Sigmoid colon (tissue), 6 donors: ENCODE measurements at regions not wholly inside any gene's neighbourhood (a gene's known extent, or its start where the extent isn't known, plus 50 kb on each side); places are given as distances from the start of the nearest gene placed in this dataset.
"Not testable (repeated sequence)": the region's sequence is repeated elsewhere in the genome, so short reads cannot be mapped to it uniquely, and the experiment has no call there.

Experiments used
- DNase-seq: peaks from one replicate; pipeline ENCODE4 v3.0.0-alpha.2; 2019
- H3K27ac ChIP-seq, 4 donors: fragments of 200-600 bp; sonication (generic); one replicate each; pipeline ENCODE4 v1.5.1; 2016 to 2019; ENCODE audit warnings: mild to moderate bottlenecking in 1 of 4
- H3K27me3 ChIP-seq, 3 donors: fragments of 200-600 bp; sonication (generic); one replicate each; pipeline ENCODE4 v1.5.1; 2019; ENCODE audit warnings: mild to moderate bottlenecking in 1 of 3
- H3K36me3 ChIP-seq, 4 donors: fragments of 200-600 bp; sonication (generic); one replicate each; pipeline ENCODE4 v1.5.1; 2016 to 2019
- H3K4me1 ChIP-seq, 4 donors: fragments of 200-600 bp; sonication (generic); one replicate each; pipeline ENCODE4 v1.5.1; 2017 to 2019
- H3K4me3 ChIP-seq, 4 donors: fragments of 200-600 bp; sonication (generic); one replicate each; pipeline ENCODE4 v1.5.1; 2017 to 2019; ENCODE audit warnings: mild to moderate bottlenecking in 2 of 4, moderate library complexity in 1 of 4
- H3K9me3 ChIP-seq, 4 donors: fragments of 200-600 bp in 3 of 4; sonication (generic) in 3 of 4; one replicate each; pipeline versions ENCODE4 v1.5.1 to v1.6.1; 2013 to 2019
- CTCF ChIP-seq, 4 experiments: fragments of 450-650 bp in 3 of 4; fragments of 200-600 bp in 1 of 4; IDR thresholded peaks; one replicate each; pipeline ENCODE4 v1.5.1; 2016 to 2019; ENCODE audit warnings: antibody characterized with exemption in 4 of 4, mild to moderate bottlenecking in 3 of 4, moderate library complexity in 2 of 4
- EP300 ChIP-seq, 4 donors: sonication (generic); formaldehyde crosslinking; IDR thresholded peaks; one replicate each; pipeline ENCODE4 v1.6.1; 2017; ENCODE audit warnings: antibody characterized with exemption in 4 of 4
- POLR2A ChIP-seq, 2 donors: fragments of 450-650 bp; IDR thresholded peaks; one replicate each; pipeline ENCODE4 v1.6.1; 2016; ENCODE audit warnings: antibody characterized with exemption in 2 of 2, mild to moderate bottlenecking in 2 of 2, moderate library complexity in 2 of 2
- POLR2AphosphoS5 ChIP-seq, 4 donors: sonication (generic); formaldehyde crosslinking; IDR thresholded peaks; one replicate each; pipeline ENCODE4 v1.6.1; 2017; ENCODE audit warnings: antibody characterized with exemption in 4 of 4
- WGBS, 2 donors: extraction: QIAGEN DNeasy Blood & Tissue Kit; methylation state at CpG; one replicate each; pipeline ENCODE4 v1.1.7; 2013; 5-methylcytosine and 5-hydroxymethylcytosine counted together
- intact Hi-C: fragments of 100-400 bp; cut with DNase I; formaldehyde crosslinking; loops from one replicate; pipeline ENCODE4 v1.15.1; 2023
- small RNA-seq, 3 donors: library from RNA; depleted of rRNA; stranded (forward); fragments of <200 nt; gene quantifications; one replicate each; pipeline ENCODE3, GENCODE V24; 2016
- donor health status: healthy with polysubstance abuse.
- donor health status: healthy.

GRCh38 chr10:29228562-29228961 is 60.3 kb upstream of the LYZL1 start:
- WGBS, 2 donors, result 70 to 79% methylated on average over 6 of the region's 6 CpGs
- no peaks in the 10 kb centered on the region for H3K4me1 ChIP-seq
- no peaks in the 10 kb centered on the region for H3K27me3 ChIP-seq
- H3K27ac ChIP-seq, result no peak overlapping the region
- DNase-seq, result no peak
- no peaks in the 10 kb centered on the region for H3K9me3 ChIP-seq
- H3K4me3 ChIP-seq, result no peak overlapping the region
- no peaks in the 10 kb centered on the region for H3K36me3 ChIP-seq
- TF ChIP-seq CTCF (IDR thresholded peaks at IDR 0.05), result no peak
- no peak for TF ChIP-seq EP300 (IDR thresholded peaks at IDR 0.05)
- TF ChIP-seq POLR2AphosphoS5 (IDR thresholded peaks at IDR 0.05), result no peak
- no peak for TF ChIP-seq POLR2A (IDR thresholded peaks at IDR 0.05)
- intact Hi-C loops, result no loop called here

- Histone ChIP-seq H3K36me3 (no peaks in the 10 kb centered on the region), H3K27me3 (no peaks in the 10 kb centered on the region)
These were observed 59.6 kb upstream of the LYZL1 start for GRCh38 chr10:29229258-29229705.

GRCh38 chr10:29236910-29237309 is 52.0 kb upstream of the LYZL1 start:
- whole genome bisulfite sequencing, 2 donors, result 85 to 94% methylated on average over 13 of the region's 13 CpGs

More at GRCh38 chr10:29229258-29229705, 59.6 kb upstream of the LYZL1 start:
- Histone ChIP-seq H3K4me1 (no peaks in the 10 kb centered on the region), H3K27ac (no peak overlapping the region), H3K4me3 (no peak overlapping the region), H3K9me3 (no peaks in the 10 kb centered on the region)
- 81 to 88% methylated on average over 15 of the region's 15 CpGs for WGBS, 2 donors
- DNase-seq, result no peak
- TF ChIP-seq CTCF (IDR thresholded peaks at IDR 0.05), result no peak
- no peak for TF ChIP-seq POLR2AphosphoS5 (IDR thresholded peaks at IDR 0.05)
- no peak for TF ChIP-seq POLR2A (IDR thresholded peaks at IDR 0.05)
- no peak for TF ChIP-seq EP300 (IDR thresholded peaks at IDR 0.05)
- intact Hi-C loops, result no loop called here

GRCh38 chr10:29237786-29238185 is 51.1 kb upstream of the LYZL1 start:
- no peak for TF ChIP-seq POLR2AphosphoS5 (IDR thresholded peaks at IDR 0.05)
- no peak for TF ChIP-seq POLR2A (IDR thresholded peaks at IDR 0.05)
- no peak for TF ChIP-seq EP300 (IDR thresholded peaks at IDR 0.05)
- TF ChIP-seq CTCF (IDR thresholded peaks at IDR 0.05), result no peak
- Histone ChIP-seq H3K9me3 (no peaks in the 10 kb centered on the region), H3K36me3 (no peaks in the 10 kb centered on the region), H3K27me3 (no peaks in the 10 kb centered on the region), H3K4me3 (no peak overlapping the region), H3K4me1 (no peaks in the 10 kb centered on the region), H3K27ac (no peak overlapping the region)
- 52 to 71% methylated on average over 5 of the region's 5 CpGs for WGBS, 2 donors
- no peak for DNase-seq
- intact Hi-C loops, result no loop called here

More at GRCh38 chr10:29236910-29237309, 52.0 kb upstream of the LYZL1 start:
- H3K27ac ChIP-seq, H3K4me1 ChIP-seq, H3K36me3 ChIP-seq, intact Hi-C loops, DNase-seq, H3K4me3 ChIP-seq, H3K27me3 ChIP-seq, H3K9me3 ChIP-seq: not testable (repeated sequence)

- DNase-seq, result no peak
- H3K4me3 ChIP-seq, result no peak overlapping the region
- no peaks in the 10 kb centered on the region for H3K36me3 ChIP-seq
- H3K9me3 ChIP-seq, result no peaks in the 10 kb centered on the region
- TF ChIP-seq POLR2A (IDR thresholded peaks at IDR 0.05) (no peak), EP300 (IDR thresholded peaks at IDR 0.05) (no peak), POLR2AphosphoS5 (IDR thresholded peaks at IDR 0.05) (no peak), CTCF (IDR thresholded peaks at IDR 0.05) (no peak)
- intact Hi-C loops, result no loop called here
- H3K27me3 ChIP-seq, result no peaks in the 10 kb centered on the region
- no peak overlapping the region for H3K27ac ChIP-seq
- WGBS, 2 donors, result 56 to 69% methylated on average over 3 of the region's 3 CpGs
- H3K4me1 ChIP-seq, result no peaks in the 10 kb centered on the region
These were observed 50.2 kb upstream of the LYZL1 start for GRCh38 chr10:29238523-29239135.

Small RNA genes lying in the stretch of these regions (small RNA-seq; reads per million reads assigned to genes)
- 0 reads per million in 3 donors for gene AL355376.1
- 0 to 0.36 (median 0.11) reads per million in 3 donors for gene AL355376.2
- gene RNA5SP308, result 0 to 0.43 (median 0.07) reads per million in 3 donors
- 0 reads per million in 3 donors for gene RNU6-270P
